A673 (cell line): ENCODE measurements at regions not wholly inside any gene's neighbourhood (a gene's known extent, or its start where the extent isn't known, plus 50 kb on each side); places are given as distances from the start of the nearest gene placed in this dataset.

ENCODE experiments used
- BruUV-seq: library from RNA; stranded (reverse); fragments of 400-500 nt; replicated peaks from 2 replicates; lab custom pipeline; 2021; lab: Mats Ljungman, UMichigan
- CTCF ChIA-PET: fragments of 300-600 bp; sonication (Branson Sonifier 250); formaldehyde crosslinking; loops from one replicate; lab custom pipeline; 2022; ENCODE audit warnings: antibody characterized with exemption; lab: Charles Lee
- POLR2A ChIA-PET: fragments of 300-600 bp; sonication (Branson Sonifier 250); formaldehyde crosslinking; loops from one replicate; lab custom pipeline; 2022; ENCODE audit warnings: antibody characterized with exemption; ENCODE audit not compliant: low non-redundant PET; lab: Charles Lee
- DNase-seq: peaks from one replicate; pipeline ENCODE4 v3.0.0-alpha.2; 2015; ENCODE audit warnings: low spot score
- H3K27ac ChIP-seq: fragments of 200-600 bp; sonication (generic); 2 replicates; pipeline ENCODE4 v1.5.1; 2016; ENCODE audit warnings: mixed run types, low read depth, mild to moderate bottlenecking, mixed read lengths, antibody characterized with exemption, low read length; ENCODE audit not compliant: poor library complexity, severe bottlenecking
- H3K27me3 ChIP-seq: fragments of 200-600 bp; sonication (generic); replicated peaks from 2 replicates; pipeline ENCODE4 v1.6.1; 2017; ENCODE audit warnings: mixed run types, low read depth, mild to moderate bottlenecking, mixed read lengths, antibody characterized with exemption, low read length; ENCODE audit not compliant: insufficient read depth, poor library complexity
- H3K36me3 ChIP-seq: fragments of 200-600 bp; sonication (generic); 2 replicates; pipeline ENCODE4 v1.6.1; 2016; ENCODE audit warnings: mixed run types, mild to moderate bottlenecking, mixed read lengths, antibody characterized with exemption, low read length; ENCODE audit not compliant: insufficient read depth, poor library complexity, severe bottlenecking
- H3K4me1 ChIP-seq: fragments of 200-600 bp; sonication (generic); 2 replicates; pipeline ENCODE4 v1.6.1; 2017; ENCODE audit warnings: mixed run types, mild to moderate bottlenecking, mixed read lengths, antibody characterized with exemption, low read length; ENCODE audit not compliant: insufficient read depth, poor library complexity, severe bottlenecking
- H3K4me3 ChIP-seq: fragments of 200-600 bp; sonication (generic); 2 replicates; pipeline ENCODE4 v1.5.1; 2016; ENCODE audit warnings: low read depth, mixed run types, mild to moderate bottlenecking, mixed read lengths, low read length; ENCODE audit not compliant: poor library complexity, severe bottlenecking
- H3K9me3 ChIP-seq: fragments of 200-600 bp; sonication (generic); 2 replicates; pipeline ENCODE4 v1.6.1; 2016; ENCODE audit warnings: mixed run types, low read depth, mild to moderate bottlenecking, mixed read lengths, antibody characterized with exemption, low read length; ENCODE audit not compliant: poor library complexity, severe bottlenecking
- CTCF ChIP-seq: fragments of 300-800, 200-600 bp; sonication (generic); conservative IDR thresholded peaks from 2 replicates; pipeline ENCODE4 v1.5.1; 2017; ENCODE audit warnings: low read depth, mild to moderate bottlenecking, antibody characterized with exemption, low read length, moderate library complexity, mixed read lengths
- EZH2 ChIP-seq: fragments of 200-600 bp; sonication (generic); IDR thresholded peaks from 2 replicates; pipeline ENCODE4 v1.6.1; 2017; ENCODE audit warnings: borderline replicate concordance, low read depth, mild to moderate bottlenecking, mixed read lengths, antibody characterized with exemption, low read length; ENCODE audit not compliant: poor library complexity, severe bottlenecking
- intact Hi-C: fragments of 100-400 bp; cut with micrococcal nuclease; formaldehyde crosslinking; loops from one replicate; pipeline ENCODE4 v1.10.0; 2022; ENCODE audit not compliant: unreplicated experiment

GRCh38 chr1:30511991-30512913 is 211.1 kb downstream of the MATN1 start:
- POLR2A ChIA-PET = no interaction called here
- no peak for DNase-seq

GRCh38 chr1:30511563-30511962 is 211.8 kb downstream of the MATN1 start:
- no peaks in the 10 kb centered on the region for H3K27me3 ChIP-seq
- CTCF ChIA-PET = no interaction called here
- intact Hi-C loops = no loop called here
- H3K4me3 ChIP-seq = no peak overlapping the region
- no peaks in the 10 kb centered on the region for H3K36me3 ChIP-seq
- peaks cover 26% of the 10 kb centered on the region for H3K4me1 ChIP-seq
- no peak for DNase-seq
- POLR2A ChIA-PET = no interaction called here
- TF ChIP-seq CTCF = no peak
- TF ChIP-seq EZH2 = no peak
- BruUV-seq = no TSS peak
- no peaks in the 10 kb centered on the region for H3K9me3 ChIP-seq
- no peak overlapping the region for H3K27ac ChIP-seq

More at GRCh38 chr1:30511991-30512913, 211.1 kb downstream of the MATN1 start:
- TF ChIP-seq CTCF = no peak
- TF ChIP-seq EZH2 = no peak
- no TSS peak for BruUV-seq
- Histone ChIP-seq H3K36me3 (no peaks in the 10 kb centered on the region), H3K4me3 (no peak overlapping the region), H3K9me3 (no peaks in the 10 kb centered on the region), H3K27me3 (no peaks in the 10 kb centered on the region), H3K27ac (no peak overlapping the region), H3K4me1 (peaks cover 29% of the 10 kb centered on the region)
- intact Hi-C loops = no loop called here
- CTCF ChIA-PET = no interaction called here

GRCh38 chr1:30511106-30511505 is 212.3 kb downstream of the MATN1 start:
- DNase-seq = no peak
- BruUV-seq = no TSS peak
- intact Hi-C loops = no loop called here

More at GRCh38 chr1:30511106-30511505, 212.3 kb downstream of the MATN1 start:
- Histone ChIP-seq H3K27me3 (no peaks in the 10 kb centered on the region), H3K9me3 (no peaks in the 10 kb centered on the region), H3K36me3 (no peaks in the 10 kb centered on the region), H3K4me3 (no peak overlapping the region), H3K27ac (no peak overlapping the region), H3K4me1 (peaks cover 21% of the 10 kb centered on the region)
- TF ChIP-seq EZH2 = no peak
- no peak for TF ChIP-seq CTCF
- POLR2A ChIA-PET = no interaction called here
- CTCF ChIA-PET = no interaction called here
